ENCODE measurements at regions not wholly inside any gene's neighbourhood (a gene's known extent, or its start where the extent isn't known, plus 50 kb on each side); places are given as distances from the start of the nearest gene placed in this dataset.

DNA sequence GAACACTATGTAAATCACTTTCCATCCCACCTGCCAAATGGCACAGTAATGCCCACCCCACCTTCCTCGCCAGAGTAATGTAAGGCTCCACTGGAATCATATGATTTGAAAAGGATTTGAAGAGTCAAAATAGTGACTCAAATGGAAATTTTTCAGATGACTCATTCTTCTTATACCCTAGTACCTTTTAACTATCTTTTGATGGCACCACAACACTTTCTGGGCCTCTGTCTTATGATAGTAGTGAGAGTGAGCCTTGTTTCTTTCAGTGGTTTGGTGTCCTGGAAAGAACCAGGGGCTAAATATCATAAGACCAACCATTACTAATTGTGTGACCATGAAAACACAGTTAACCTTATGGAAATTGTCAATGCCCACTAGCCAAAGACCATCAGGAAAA lies 235.4 kb upstream of the SLC14A2 start (continued):
- TF ChIP-seq IKZF2 (IDR thresholded peaks at IDR 0.05) (peak; percentile 36 to 46; a peak in 2 of 4 replicates), MTA2 (IDR thresholded peaks at IDR 0.05; ENCODE audit: low read depth) (peak; percentile 40; the same call in 1 of the 2 replicates), NFIC (IDR thresholded peaks at IDR 0.05; ENCODE audit: low read depth, low read length) (peak; percentile 48; the same call in 1 of the 2 replicates), EP300 (IDR thresholded peaks at IDR 0.05; ENCODE audit: borderline replicate concordance in 1 of 2, control insufficient read depth in 1 of 2, low read depth in 2 of 2, low read length in 2 of 2) (0 out of 4 replicates have a peak, but pooled peaks have one; percentile 18 to 33), GABPA (IDR thresholded peaks at IDR 0.05; ENCODE audit: low read depth) (peak; percentile 26; the same call in 1 of the 2 replicates), HDGF (IDR thresholded peaks at IDR 0.05) (no peak), EGR1 (IDR thresholded peaks at IDR 0.05; ENCODE audit: borderline replicate concordance in 1 of 2, low read depth in 2 of 2, low read length in 2 of 2) (no peak), ZNF687 (IDR thresholded peaks at IDR 0.05) (no peak), KLF5 (IDR thresholded peaks at IDR 0.05; ENCODE audit: partially characterized antibody) (no peak), NRF1 (conservative IDR thresholded peaks at IDR 0.05; ENCODE audit: low read depth, low read length) (no peak), SMAD5 (IDR thresholded peaks at IDR 0.05; ENCODE audit: low read depth) (no peak), CHD4 (IDR thresholded peaks at IDR 0.05) (no peak), BACH1 (IDR thresholded peaks at IDR 0.05; ENCODE audit: borderline replicate concordance) (no peak)
- TF ChIP-seq, protein P1, sequence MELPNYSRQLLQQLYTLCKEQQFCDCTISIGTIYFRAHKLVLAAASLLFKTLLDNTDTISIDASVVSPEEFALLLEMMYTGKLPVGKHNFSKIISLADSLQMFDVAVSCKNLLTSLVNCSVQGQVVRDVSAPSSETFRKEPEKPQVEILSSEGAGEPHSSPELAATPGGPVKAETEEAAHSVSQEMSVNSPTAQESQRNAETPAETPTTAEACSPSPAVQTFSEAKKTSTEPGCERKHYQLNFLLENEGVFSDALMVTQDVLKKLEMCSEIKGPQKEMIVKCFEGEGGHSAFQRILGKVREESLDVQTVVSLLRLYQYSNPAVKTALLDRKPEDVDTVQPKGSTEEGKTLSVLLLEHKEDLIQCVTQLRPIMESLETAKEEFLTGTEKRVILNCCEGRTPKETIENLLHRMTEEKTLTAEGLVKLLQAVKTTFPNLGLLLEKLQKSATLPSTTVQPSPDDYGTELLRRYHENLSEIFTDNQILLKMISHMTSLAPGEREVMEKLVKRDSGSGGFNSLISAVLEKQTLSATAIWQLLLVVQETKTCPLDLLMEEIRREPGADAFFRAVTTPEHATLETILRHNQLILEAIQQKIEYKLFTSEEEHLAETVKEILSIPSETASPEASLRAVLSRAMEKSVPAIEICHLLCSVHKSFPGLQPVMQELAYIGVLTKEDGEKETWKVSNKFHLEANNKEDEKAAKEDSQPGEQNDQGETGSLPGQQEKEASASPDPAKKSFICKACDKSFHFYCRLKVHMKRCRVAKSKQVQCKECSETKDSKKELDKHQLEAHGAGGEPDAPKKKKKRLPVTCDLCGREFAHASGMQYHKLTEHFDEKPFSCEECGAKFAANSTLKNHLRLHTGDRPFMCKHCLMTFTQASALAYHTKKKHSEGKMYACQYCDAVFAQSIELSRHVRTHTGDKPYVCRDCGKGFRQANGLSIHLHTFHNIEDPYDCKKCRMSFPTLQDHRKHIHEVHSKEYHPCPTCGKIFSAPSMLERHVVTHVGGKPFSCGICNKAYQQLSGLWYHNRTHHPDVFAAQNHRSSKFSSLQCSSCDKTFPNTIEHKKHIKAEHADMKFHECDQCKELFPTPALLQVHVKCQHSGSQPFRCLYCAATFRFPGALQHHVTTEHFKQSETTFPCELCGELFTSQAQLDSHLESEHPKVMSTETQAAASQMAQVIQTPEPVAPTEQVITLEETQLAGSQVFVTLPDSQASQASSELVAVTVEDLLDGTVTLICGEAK (IDR thresholded peaks at IDR 0.05; ENCODE audit: borderline replicate concordance): no peak
- TF ChIP-seq, protein P2, sequence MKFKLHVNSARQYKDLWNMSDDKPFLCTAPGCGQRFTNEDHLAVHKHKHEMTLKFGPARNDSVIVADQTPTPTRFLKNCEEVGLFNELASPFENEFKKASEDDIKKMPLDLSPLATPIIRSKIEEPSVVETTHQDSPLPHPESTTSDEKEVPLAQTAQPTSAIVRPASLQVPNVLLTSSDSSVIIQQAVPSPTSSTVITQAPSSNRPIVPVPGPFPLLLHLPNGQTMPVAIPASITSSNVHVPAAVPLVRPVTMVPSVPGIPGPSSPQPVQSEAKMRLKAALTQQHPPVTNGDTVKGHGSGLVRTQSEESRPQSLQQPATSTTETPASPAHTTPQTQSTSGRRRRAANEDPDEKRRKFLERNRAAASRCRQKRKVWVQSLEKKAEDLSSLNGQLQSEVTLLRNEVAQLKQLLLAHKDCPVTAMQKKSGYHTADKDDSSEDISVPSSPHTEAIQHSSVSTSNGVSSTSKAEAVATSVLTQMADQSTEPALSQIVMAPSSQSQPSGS (IDR thresholded peaks at IDR 0.05; ENCODE audit: low read length): peak; percentile 47; the same call in 1 of the 2 replicates

Measured in GM12878 (cell line).